LNCaP clone FGC (cell line): ENCODE measurements at regions not wholly inside any gene's neighbourhood (a gene's known extent, or its start where the extent isn't known, plus 50 kb on each side); places are given as distances from the start of the nearest gene placed in this dataset.
"Not testable (repeated sequence)": the region's sequence is repeated elsewhere in the genome, so short reads cannot be mapped to it uniquely, and the experiment has no call there.

ENCODE experiments used
- DNase-seq: peaks from one replicate; pipeline ENCODE4 v3.0.0-alpha.2; 2011; ENCODE audit warnings: low read depth
- H3K4me3 ChIP-seq: 2 replicates; pipeline ENCODE4 v1.5.1; 2011; ENCODE audit warnings: mild to moderate bottlenecking, low read depth, low read length, control low read depth
- TF ChIP-seq, protein P1 (sequence below): IDR thresholded peaks from 2 replicates; pipeline ENCODE4 v1.5.1; 2012; ENCODE audit warnings: mild to moderate bottlenecking; ENCODE audit not compliant: control insufficient read depth, insufficient read depth; ENCODE audit errors: extremely low read depth

DNA sequence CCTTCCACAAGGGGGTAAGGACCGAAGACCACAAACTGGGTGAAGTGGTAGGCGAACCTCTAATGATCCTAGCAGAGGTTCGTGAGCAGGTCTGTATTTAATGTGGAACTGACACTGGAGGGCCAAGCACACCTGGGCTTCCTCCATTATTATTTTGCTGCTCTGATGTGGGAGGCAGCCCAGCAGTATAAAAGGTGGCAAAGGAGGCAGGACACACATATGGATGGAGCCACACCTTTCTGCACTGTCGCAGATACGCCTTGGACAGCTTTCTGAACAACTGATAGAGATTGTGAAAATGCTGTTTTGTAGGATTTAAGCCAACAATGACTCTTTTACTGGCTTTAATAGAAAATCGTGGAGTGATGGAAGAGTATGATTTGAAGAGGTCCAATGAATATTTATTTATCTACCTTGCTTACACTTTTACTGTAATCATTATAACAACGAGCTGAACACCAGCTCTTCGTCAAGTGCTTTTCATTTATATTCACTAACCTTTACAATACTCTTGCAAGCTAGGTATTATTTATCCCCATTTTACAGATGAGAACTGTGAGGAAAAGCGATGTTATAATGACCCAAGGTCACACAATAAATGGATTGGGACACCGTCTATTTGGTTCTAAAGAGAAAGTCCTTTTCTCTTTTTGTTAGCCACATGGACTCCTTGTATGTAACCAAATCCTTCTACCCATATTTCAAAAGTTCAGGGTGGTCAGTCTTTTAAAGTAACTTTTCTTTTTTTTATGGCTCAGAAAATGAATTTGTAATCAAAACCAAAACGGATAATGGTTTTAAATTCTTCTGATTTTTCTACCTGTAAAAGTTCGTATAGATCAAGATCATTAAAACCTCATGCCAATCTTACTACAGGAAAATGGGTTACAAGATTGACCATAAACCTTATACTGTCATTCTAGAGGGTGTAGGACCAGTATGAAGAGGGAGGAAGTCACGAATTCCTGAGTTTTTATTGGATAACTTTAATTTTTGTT lies 116.9 kb downstream of the UTRN start:
- H3K4me3 ChIP-seq: no peak overlapping the region
- DNase-seq: no peak
- TF ChIP-seq, protein P1, sequence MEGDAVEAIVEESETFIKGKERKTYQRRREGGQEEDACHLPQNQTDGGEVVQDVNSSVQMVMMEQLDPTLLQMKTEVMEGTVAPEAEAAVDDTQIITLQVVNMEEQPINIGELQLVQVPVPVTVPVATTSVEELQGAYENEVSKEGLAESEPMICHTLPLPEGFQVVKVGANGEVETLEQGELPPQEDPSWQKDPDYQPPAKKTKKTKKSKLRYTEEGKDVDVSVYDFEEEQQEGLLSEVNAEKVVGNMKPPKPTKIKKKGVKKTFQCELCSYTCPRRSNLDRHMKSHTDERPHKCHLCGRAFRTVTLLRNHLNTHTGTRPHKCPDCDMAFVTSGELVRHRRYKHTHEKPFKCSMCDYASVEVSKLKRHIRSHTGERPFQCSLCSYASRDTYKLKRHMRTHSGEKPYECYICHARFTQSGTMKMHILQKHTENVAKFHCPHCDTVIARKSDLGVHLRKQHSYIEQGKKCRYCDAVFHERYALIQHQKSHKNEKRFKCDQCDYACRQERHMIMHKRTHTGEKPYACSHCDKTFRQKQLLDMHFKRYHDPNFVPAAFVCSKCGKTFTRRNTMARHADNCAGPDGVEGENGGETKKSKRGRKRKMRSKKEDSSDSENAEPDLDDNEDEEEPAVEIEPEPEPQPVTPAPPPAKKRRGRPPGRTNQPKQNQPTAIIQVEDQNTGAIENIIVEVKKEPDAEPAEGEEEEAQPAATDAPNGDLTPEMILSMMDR: no peak

DNA sequence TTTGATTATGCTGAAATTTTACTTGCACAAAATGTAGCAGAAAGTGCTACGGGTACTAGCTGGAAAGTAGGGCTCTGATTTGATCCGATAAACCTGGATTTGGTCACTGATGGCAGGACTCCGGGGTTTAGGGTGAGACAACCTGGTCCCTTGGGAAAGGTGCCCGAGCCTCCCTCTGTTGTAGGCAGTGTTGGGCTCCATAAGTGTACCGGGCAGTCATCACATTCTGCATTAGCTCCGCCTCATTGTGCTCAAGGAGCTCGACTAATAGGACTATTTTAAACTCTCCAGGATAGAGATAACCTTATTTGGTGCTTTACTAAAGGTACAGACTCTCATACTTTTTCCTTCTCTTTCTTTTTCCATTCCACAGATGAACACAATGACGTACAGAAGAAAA lies 117.6 kb downstream of the UTRN start:
- no peak overlapping the region for H3K4me3 ChIP-seq
- DNase-seq: no peak

DNA sequence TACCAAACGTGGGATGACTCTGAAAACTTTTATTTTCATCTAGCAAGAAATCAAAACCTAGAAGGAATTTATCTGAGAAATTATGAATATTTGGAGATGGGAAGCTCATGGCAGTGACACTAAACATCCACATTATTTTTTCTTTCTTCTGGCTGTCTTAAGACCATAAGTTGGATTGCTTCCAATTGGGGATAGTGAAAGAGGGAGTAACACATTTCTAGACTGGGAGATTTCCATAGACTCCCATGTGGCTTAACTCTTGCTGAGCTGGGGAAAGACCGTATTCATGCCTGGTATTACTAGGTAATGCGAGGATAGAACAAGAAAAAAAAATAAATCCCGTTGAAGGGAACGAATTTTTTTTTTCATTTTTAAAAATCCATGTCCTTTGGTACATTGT lies 120.0 kb downstream of the UTRN start:
- TF ChIP-seq, protein P1: no peak
- no peak for DNase-seq
- no peak overlapping the region for H3K4me3 ChIP-seq

More for the DNA sequence above, 117.6 kb downstream of the UTRN start:
- TF ChIP-seq, protein P1: no peak

DNA sequence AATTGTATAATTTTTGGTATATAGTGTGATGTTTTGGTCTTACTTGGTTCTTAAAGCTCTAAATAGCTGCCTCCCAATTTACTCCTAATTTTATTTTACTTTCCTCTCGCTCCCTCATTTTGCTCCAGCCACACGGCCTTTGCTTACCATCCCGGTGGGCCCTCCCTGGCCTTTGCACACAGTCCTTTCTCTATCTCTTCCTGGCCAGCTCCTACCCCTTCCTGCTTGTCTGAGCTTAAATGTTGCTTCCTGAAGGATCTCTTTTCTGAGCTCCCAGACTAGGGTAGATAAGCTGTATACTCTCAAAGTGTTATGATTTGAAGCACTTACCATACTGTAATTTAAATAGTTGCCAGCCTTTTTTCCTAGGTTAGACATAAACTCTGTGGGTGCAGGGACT lies 121.7 kb downstream of the UTRN start:
- no peak for DNase-seq
- H3K4me3 ChIP-seq: no peak overlapping the region
- TF ChIP-seq, protein P1: no peak

DNA sequence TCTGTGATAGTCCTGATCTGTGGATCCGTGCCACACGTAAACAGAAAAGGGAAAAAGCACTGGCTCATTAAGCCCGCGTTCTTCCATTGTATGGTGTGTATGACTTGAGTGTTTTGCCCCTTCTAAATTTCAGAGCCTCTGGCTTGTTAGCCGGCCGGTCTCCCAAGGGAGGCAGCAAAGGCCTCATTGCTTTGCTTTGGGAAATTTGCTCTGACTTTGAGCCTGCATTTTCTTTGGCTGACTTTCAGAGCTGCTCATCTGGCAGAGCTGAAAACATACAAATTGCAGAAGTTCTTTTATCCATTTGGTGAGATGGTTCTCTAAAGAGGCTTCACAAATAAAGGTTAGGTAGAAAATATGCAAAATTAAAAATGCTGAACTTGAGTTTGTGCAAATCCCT lies 123.0 kb downstream of the UTRN start:
- DNase-seq: no peak
- TF ChIP-seq, protein P1: no peak

DNA sequence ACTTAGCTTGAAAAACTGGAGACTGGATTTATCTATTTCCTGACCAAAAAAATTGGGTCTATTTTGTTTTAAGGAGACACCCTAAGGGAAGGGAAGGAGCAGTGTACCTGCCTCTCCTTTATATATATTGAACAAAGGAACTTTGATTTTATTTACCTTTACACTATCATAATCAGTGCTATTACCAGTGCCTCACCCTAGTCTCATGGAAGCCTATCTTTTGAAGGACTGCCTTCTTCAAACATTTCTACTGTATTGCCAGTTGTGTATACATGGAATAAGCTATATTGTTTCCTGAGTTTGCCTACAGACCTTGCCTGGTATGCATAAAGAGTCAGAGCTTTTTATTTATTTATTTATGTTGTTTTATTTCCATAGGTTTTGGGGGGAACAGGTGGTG lies 124.9 kb downstream of the UTRN start:
- TF ChIP-seq, protein P1: no peak
- no peak overlapping the region for H3K4me3 ChIP-seq
- no peak for DNase-seq

More for the DNA sequence above, 123.0 kb downstream of the UTRN start:
- no peak overlapping the region for H3K4me3 ChIP-seq

DNA sequence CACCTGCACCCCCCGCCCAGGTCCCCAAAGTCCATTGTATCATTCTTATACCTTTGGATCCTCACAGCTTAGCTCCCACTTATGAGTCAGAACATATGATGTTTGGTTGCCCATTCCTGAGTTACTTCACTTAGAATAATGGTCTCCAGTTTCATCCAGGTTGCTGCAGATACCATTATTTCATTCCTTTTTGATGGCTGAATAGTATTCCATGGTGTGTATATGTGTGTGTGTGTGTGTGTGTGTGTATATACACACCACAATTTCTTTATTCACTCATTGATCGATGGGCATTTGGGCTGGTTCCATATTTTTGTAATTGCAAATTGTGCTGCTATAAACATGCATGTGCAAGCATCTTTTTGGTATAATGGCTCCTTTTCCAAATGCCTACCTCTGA lies 125.4 kb downstream of the UTRN start:
- not testable (repeated sequence) for DNase-seq

More for the DNA sequence above, 125.4 kb downstream of the UTRN start:
- not testable (repeated sequence) for H3K4me3 ChIP-seq
